HL-60 (cell line): ENCODE measurements at regions not wholly inside any gene's neighbourhood (a gene's known extent, or its start where the extent isn't known, plus 50 kb on each side); places are given as distances from the start of the nearest gene placed in this dataset.

Experiments
- CTCF ChIP-seq: IDR thresholded peaks from one replicate; pipeline ENCODE4 v1.5.1; 2011; ENCODE audit warnings: low read length, control low read depth, inconsistent platforms; ENCODE audit not compliant: insufficient read depth
- GABPA ChIP-seq: IDR thresholded peaks from 2 replicates; pipeline ENCODE4 v1.6.1; 2012; ENCODE audit warnings: low read depth
- POLR2AphosphoS5 ChIP-seq: IDR thresholded peaks from 2 replicates; pipeline ENCODE4 v1.6.1; 2012; ENCODE audit warnings: low read depth
- REST ChIP-seq: IDR thresholded peaks from 2 replicates; pipeline ENCODE4 v1.6.1; 2012; ENCODE audit warnings: low read depth; ENCODE audit not compliant: insufficient replicate concordance
- SPI1 ChIP-seq: IDR thresholded peaks from 2 replicates; pipeline ENCODE4 v1.6.1; 2012; ENCODE audit warnings: low read depth, mild to moderate bottlenecking, borderline replicate concordance

GRCh38 chr2:19784456-19784855 is 117.3 kb downstream of the TTC32 start:
- TF ChIP-seq CTCF: no peak
- no peak for TF ChIP-seq POLR2AphosphoS5
- no peak for TF ChIP-seq REST
- TF ChIP-seq SPI1: no peak
- no peak for TF ChIP-seq GABPA
